PC-9 (cell line): ENCODE measurements at regions not wholly inside any gene's neighbourhood (a gene's known extent, or its start where the extent isn't known, plus 50 kb on each side); places are given as distances from the start of the nearest gene placed in this dataset.

ENCODE experiments used
- BruUV-seq: library from RNA; stranded (reverse); fragments of 400-500 nt; replicated peaks from 2 replicates; lab custom pipeline; 2021; lab: Mats Ljungman, UMichigan
- CTCF ChIA-PET: fragments of 300-600 bp; sonication (Branson Sonifier 250); formaldehyde crosslinking; loops from one replicate; lab custom pipeline; 2022; ENCODE audit warnings: antibody characterized with exemption; lab: Charles Lee
- POLR2A ChIA-PET: fragments of 300-600 bp; sonication (Branson Sonifier 250); formaldehyde crosslinking; loops from one replicate; lab custom pipeline; 2022; ENCODE audit warnings: antibody characterized with exemption; ENCODE audit not compliant: unreplicated experiment; lab: Charles Lee
- DNase-seq, 2 experiments: peaks; one replicate each; pipeline versions ENCODE4 v3.0.0 to v3.0.0-alpha.2; 2015 to 2022; ENCODE audit warnings: mixed read lengths in 1 of 2
- H2AFZ ChIP-seq: fragments of 200-600 bp; sonication (generic); 2 replicates; pipeline ENCODE4 v1.8.1; 2017; ENCODE audit warnings: antibody characterized with exemption
- H3F3A ChIP-seq: fragments of 200-600 bp; sonication (generic); 2 replicates; pipeline ENCODE4 v1.8.1; 2017; ENCODE audit warnings: antibody characterized with exemption, mild to moderate bottlenecking, low read depth; ENCODE audit not compliant: insufficient read depth
- H3K27ac ChIP-seq: fragments of 200-600 bp; sonication (generic); 2 replicates; pipeline ENCODE4 v1.6.1; 2016; ENCODE audit warnings: mixed run types
- H3K27me3 ChIP-seq: fragments of 200-600 bp; sonication (generic); 2 replicates; pipeline ENCODE4 v1.6.1; 2016; ENCODE audit warnings: low read depth, mixed run types; ENCODE audit not compliant: insufficient read depth
- H3K36me3 ChIP-seq: fragments of 200-600 bp; sonication (generic); 2 replicates; pipeline ENCODE4 v1.6.1; 2016; ENCODE audit warnings: low read depth, mixed run types
- H3K4me1 ChIP-seq: fragments of 200-600 bp; sonication (generic); replicated peaks from 2 replicates; pipeline ENCODE4 v1.6.1; 2016; ENCODE audit warnings: mixed run types; ENCODE audit not compliant: insufficient read depth
- H3K4me2 ChIP-seq: fragments of 200-600 bp; sonication (generic); 2 replicates; pipeline ENCODE4 v1.6.1; 2017; ENCODE audit warnings: mixed run types
- H3K4me3 ChIP-seq: fragments of 200-600 bp; sonication (generic); 2 replicates; pipeline ENCODE4 v1.6.1; 2016; ENCODE audit warnings: mixed run types
- H3K79me2 ChIP-seq: fragments of 200-600 bp; sonication (generic); 2 replicates; pipeline ENCODE4 v1.6.1; 2017; ENCODE audit warnings: low read depth, mixed run types
- H3K9me2 ChIP-seq: fragments of 200-600 bp; sonication (generic); 2 replicates; pipeline ENCODE4 v1.8.1; 2017; ENCODE audit warnings: mild to moderate bottlenecking; ENCODE audit not compliant: insufficient read depth
- H3K9me3 ChIP-seq: fragments of 200-600 bp; sonication (generic); 2 replicates; pipeline ENCODE4 v1.8.1; 2016; ENCODE audit warnings: low read depth; ENCODE audit not compliant: insufficient read depth
- H4K20me1 ChIP-seq: fragments of 200-600 bp; sonication (generic); 2 replicates; pipeline ENCODE4 v1.8.1; 2017; ENCODE audit not compliant: insufficient read depth
- CTCF ChIP-seq: fragments of 200-600 bp; sonication (generic); conservative IDR thresholded peaks from 2 replicates; pipeline ENCODE4 v1.6.1; 2017; ENCODE audit warnings: mixed run types, antibody characterized with exemption, mild to moderate bottlenecking, moderate library complexity
- EZH2 ChIP-seq: fragments of 200-600 bp; sonication (generic); IDR thresholded peaks from 2 replicates; pipeline ENCODE4 v1.8.0; 2017; ENCODE audit warnings: antibody characterized with exemption, low read depth
- intact Hi-C: fragments of 100-400 bp; cut with micrococcal nuclease; formaldehyde crosslinking; loops from one replicate; pipeline ENCODE4 v1.10.0; 2022; ENCODE audit not compliant: unreplicated experiment

DNA sequence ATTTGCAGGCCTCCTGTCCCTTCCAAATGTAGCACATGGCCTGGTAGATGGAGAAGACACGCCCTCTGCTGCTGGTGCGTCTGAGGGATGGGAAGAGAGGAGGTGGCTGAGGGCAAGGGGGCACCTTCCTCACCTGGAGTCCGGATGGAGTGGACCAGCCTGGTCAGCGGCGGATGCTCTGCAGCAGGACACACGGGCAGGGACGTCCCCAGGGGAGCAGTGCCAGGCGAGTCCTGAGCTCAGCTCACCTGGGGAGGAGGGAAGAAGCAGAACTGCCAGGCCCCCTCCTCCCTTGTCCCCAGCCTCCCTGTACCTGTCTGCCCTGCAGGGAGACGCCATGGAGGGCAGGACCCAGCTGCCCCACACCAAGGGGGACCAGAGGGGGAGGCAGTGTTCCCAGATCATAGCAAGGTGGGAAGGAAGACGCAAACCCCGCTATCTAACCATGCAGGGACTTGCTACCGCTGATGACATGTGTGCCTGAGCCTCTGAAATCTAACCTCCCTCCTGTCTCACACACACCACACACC lies 1495.9 kb downstream of the BRD1 start:
- intact Hi-C loops: no loop called here
- H3K9me2 ChIP-seq: no peaks in the 10 kb centered on the region
- H3F3A ChIP-seq: no peaks in the 10 kb centered on the region
- H3K27me3 ChIP-seq: peaks cover 100% of the 10 kb centered on the region
- H3K27ac ChIP-seq: no peak overlapping the region
- no peaks in the 10 kb centered on the region for H3K36me3 ChIP-seq
- H3K79me2 ChIP-seq: no peaks in the 10 kb centered on the region
- H3K9me3 ChIP-seq: no peaks in the 10 kb centered on the region; the same call in 1 of the 2 replicates
- CTCF ChIA-PET: no interaction called here
- DNase-seq: no peak
- TF ChIP-seq CTCF (no peak), EZH2 (no peak)
- no peak overlapping the region for H3K4me2 ChIP-seq
- no TSS peak for BruUV-seq
- H4K20me1 ChIP-seq: no peaks in the 10 kb centered on the region; the same call in 1 of the 2 replicates
- H3K4me3 ChIP-seq: no peak overlapping the region
- no peaks in the 10 kb centered on the region for H3K4me1 ChIP-seq
- H2AFZ ChIP-seq: no peak overlapping the region
- POLR2A ChIA-PET: no interaction called here

- no peak for DNase-seq
- no peaks in the 10 kb centered on the region for H3K36me3 ChIP-seq
- peaks cover 100% of the 10 kb centered on the region for H3K27me3 ChIP-seq
- no peaks in the 10 kb centered on the region for H3F3A ChIP-seq
- H3K4me1 ChIP-seq: no peaks in the 10 kb centered on the region
- H3K4me2 ChIP-seq: no peak overlapping the region
- no peaks in the 10 kb centered on the region; the same call in 1 of the 2 replicates for H3K9me3 ChIP-seq
- intact Hi-C loops: no loop called here
- no TSS peak for BruUV-seq
- H3K27ac ChIP-seq: no peak overlapping the region
- H2AFZ ChIP-seq: no peak overlapping the region
- ChIA-PET CTCF (no interaction called here), POLR2A (no interaction called here)
- H3K9me2 ChIP-seq: no peaks in the 10 kb centered on the region
- no peaks in the 10 kb centered on the region for H3K79me2 ChIP-seq
- H3K4me3 ChIP-seq: no peak overlapping the region
- H4K20me1 ChIP-seq: no peaks in the 10 kb centered on the region; the same call in 1 of the 2 replicates
- no peak for TF ChIP-seq EZH2
- TF ChIP-seq CTCF: no peak
Observed at GRCh38 chr22:48331266-48331665, 1496.4 kb downstream of the BRD1 start.

DNA sequence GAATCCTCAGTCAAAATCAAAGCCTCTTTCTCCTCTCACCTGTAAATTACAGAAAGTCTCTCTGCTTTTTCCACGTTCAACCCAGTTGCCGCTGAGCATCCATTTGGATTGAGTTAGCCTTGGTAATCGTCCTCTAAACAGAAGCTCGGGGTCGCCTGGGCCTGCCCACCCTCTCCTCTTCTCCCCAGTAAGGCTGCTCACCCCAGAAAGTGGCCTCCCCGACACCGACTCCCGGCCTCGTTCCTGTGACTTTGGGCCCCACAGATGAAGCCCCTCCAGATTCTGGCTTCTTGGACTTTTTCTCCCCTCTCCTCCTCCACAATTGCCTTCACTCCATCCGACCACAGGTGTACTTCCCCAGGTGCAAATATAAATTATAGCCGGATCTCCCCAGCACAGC lies 1500.0 kb downstream of the BRD1 start:
- H3K79me2 ChIP-seq: no peaks in the 10 kb centered on the region
- H3K9me3 ChIP-seq: no peaks in the 10 kb centered on the region; the same call in 1 of the 2 replicates
- peaks cover 99% of the 10 kb centered on the region for H3K27me3 ChIP-seq
- CTCF ChIA-PET: no interaction called here
- H3K4me2 ChIP-seq: no peak overlapping the region
- H3F3A ChIP-seq: no peaks in the 10 kb centered on the region
- no peaks in the 10 kb centered on the region for H3K9me2 ChIP-seq
- H4K20me1 ChIP-seq: no peaks in the 10 kb centered on the region; the same call in 1 of the 2 replicates
- no peak overlapping the region for H3K4me3 ChIP-seq
- POLR2A ChIA-PET: no interaction called here
- no TSS peak for BruUV-seq
- H3K27ac ChIP-seq: no peak overlapping the region
- H2AFZ ChIP-seq: no peak overlapping the region
- DNase-seq: no peak
- intact Hi-C loops: no loop called here
- TF ChIP-seq EZH2 (no peak), CTCF (no peak)
- H3K36me3 ChIP-seq: no peaks in the 10 kb centered on the region
- no peaks in the 10 kb centered on the region for H3K4me1 ChIP-seq
